ENCODE measurements at regions not wholly inside any gene's neighbourhood (a gene's known extent, or its start where the extent isn't known, plus 50 kb on each side); places are given as distances from the start of the nearest gene placed in this dataset.

DNA sequence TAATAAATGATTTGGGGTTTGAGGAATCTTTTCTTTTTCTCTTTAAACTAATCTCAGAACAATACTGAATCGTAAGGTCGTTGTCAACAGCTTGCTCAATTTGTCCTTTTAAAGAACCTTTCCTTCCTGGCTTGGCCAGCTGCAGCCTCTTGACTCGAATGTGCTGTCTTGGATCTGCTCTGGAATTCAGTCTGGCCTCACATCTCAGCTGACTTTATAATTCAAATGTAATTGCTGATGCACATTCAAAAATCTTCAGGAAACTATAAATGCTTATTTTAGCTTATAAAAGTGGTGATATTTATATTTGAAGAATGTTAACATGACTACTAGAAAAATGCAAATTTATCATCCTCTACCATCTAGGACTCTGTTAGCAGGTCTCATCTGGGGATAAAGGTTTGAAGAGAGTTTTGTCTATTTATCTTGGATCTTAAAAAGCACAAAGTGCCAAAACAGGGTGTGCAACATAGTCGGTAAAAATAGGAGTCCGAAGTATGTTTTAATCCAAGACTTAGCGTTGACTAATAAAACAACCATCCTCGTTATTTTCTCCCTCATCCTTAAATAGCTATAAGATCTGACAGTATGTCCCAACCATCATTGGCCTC is 1035.2 kb downstream of the MCTP2 start:
- Histone ChIP-seq H3K9ac (no peak overlapping the region), H3F3A (replicated peaks; ENCODE audit: insufficient read depth) (no peaks in the 10 kb centered on the region), H3K9me2 (no peaks in the 10 kb centered on the region), H3K36me3 (replicated peaks in 1 of 2; ENCODE audit: control insufficient read depth in 1 of 2, insufficient read depth in 2 of 2, low read length in 1 of 2) (no peaks in the 10 kb centered on the region), H3K79me2 (ENCODE audit: insufficient read depth) (no peaks in the 10 kb centered on the region), H4K20me1 (ENCODE audit: insufficient read depth) (no peaks in the 10 kb centered on the region), H3K4me3 (ENCODE audit: low read depth in 2 of 2, low read length in 1 of 2) (no peak overlapping the region), H3K4me1 (ENCODE audit: control insufficient read depth in 1 of 2, insufficient read depth in 2 of 2, low read depth in 1 of 2, low read length in 1 of 2) (no peaks in the 10 kb centered on the region; a peak in 1 of 4 replicates), H3K9me3 (no peaks in the 10 kb centered on the region), H3K27ac (ENCODE audit: low read depth in 2 of 2, low read length in 1 of 2) (no peak overlapping the region), H3K4me2 (no peak overlapping the region), H3K27me3 (ENCODE audit: insufficient read depth) (no peaks in the 10 kb centered on the region), H2AFZ (ENCODE audit: low read depth) (no peak overlapping the region)
- TF ChIP-seq EP300 (IDR thresholded peaks at IDR 0.05; ENCODE audit: borderline replicate concordance in 1 of 2, low read depth in 1 of 2, low read length in 1 of 2) (no peak), ELF1 (IDR thresholded peaks at IDR 0.05) (no peak), MXI1 (IDR thresholded peaks at IDR 0.05; ENCODE audit: low read depth, low read length) (no peak), FOXJ3 (CRISPR knock-in tag; IDR thresholded peaks at IDR 0.05) (no peak), CHD2 (IDR thresholded peaks at IDR 0.05; ENCODE audit: low read length, partially characterized antibody) (no peak), TAF1 (IDR thresholded peaks at IDR 0.05; ENCODE audit: borderline replicate concordance, low read depth, low read length) (no peak), MEF2A (IDR thresholded peaks at IDR 0.05; ENCODE audit: borderline replicate concordance, low read depth) (no peak), JUND (IDR thresholded peaks at IDR 0.05) (no peak), FOSL2 (IDR thresholded peaks at IDR 0.05; ENCODE audit: borderline replicate concordance, low read depth) (no peak), POLR2AphosphoS5 (IDR thresholded peaks at IDR 0.05; ENCODE audit: low read depth, low read length) (no peak), GATA2 (CRISPR knock-in tag; IDR thresholded peaks at IDR 0.05) (no peak), NRF1 (IDR thresholded peaks at IDR 0.05; ENCODE audit: low read depth, low read length) (no peak)
- TF ChIP-seq, protein P1, sequence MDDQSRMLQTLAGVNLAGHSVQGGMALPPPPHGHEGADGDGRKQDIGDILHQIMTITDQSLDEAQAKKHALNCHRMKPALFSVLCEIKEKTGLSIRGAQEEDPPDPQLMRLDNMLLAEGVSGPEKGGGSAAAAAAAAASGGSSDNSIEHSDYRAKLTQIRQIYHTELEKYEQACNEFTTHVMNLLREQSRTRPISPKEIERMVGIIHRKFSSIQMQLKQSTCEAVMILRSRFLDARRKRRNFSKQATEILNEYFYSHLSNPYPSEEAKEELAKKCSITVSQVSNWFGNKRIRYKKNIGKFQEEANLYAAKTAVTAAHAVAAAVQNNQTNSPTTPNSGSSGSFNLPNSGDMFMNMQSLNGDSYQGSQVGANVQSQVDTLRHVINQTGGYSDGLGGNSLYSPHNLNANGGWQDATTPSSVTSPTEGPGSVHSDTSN (IDR thresholded peaks at IDR 0.05) = no peak
- TF ChIP-seq, protein P2, sequence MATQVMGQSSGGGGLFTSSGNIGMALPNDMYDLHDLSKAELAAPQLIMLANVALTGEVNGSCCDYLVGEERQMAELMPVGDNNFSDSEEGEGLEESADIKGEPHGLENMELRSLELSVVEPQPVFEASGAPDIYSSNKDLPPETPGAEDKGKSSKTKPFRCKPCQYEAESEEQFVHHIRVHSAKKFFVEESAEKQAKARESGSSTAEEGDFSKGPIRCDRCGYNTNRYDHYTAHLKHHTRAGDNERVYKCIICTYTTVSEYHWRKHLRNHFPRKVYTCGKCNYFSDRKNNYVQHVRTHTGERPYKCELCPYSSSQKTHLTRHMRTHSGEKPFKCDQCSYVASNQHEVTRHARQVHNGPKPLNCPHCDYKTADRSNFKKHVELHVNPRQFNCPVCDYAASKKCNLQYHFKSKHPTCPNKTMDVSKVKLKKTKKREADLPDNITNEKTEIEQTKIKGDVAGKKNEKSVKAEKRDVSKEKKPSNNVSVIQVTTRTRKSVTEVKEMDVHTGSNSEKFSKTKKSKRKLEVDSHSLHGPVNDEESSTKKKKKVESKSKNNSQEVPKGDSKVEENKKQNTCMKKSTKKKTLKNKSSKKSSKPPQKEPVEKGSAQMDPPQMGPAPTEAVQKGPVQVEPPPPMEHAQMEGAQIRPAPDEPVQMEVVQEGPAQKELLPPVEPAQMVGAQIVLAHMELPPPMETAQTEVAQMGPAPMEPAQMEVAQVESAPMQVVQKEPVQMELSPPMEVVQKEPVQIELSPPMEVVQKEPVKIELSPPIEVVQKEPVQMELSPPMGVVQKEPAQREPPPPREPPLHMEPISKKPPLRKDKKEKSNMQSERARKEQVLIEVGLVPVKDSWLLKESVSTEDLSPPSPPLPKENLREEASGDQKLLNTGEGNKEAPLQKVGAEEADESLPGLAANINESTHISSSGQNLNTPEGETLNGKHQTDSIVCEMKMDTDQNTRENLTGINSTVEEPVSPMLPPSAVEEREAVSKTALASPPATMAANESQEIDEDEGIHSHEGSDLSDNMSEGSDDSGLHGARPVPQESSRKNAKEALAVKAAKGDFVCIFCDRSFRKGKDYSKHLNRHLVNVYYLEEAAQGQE (IDR thresholded peaks at IDR 0.05; ENCODE audit: low read depth, low read length) = no peak
- TF ChIP-seq, protein P3, sequence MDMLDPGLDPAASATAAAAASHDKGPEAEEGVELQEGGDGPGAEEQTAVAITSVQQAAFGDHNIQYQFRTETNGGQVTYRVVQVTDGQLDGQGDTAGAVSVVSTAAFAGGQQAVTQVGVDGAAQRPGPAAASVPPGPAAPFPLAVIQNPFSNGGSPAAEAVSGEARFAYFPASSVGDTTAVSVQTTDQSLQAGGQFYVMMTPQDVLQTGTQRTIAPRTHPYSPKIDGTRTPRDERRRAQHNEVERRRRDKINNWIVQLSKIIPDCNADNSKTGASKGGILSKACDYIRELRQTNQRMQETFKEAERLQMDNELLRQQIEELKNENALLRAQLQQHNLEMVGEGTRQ (IDR thresholded peaks at IDR 0.05; ENCODE audit: borderline replicate concordance, low read depth, low read length) = no peak
- 32% methylated on average over 7 of the region's 7 CpGs for WGBS (ENCODE audit: low lambda C conversion rate)
- POLR2A ChIA-PET = no interaction called here
- CTCF ChIA-PET = interaction anchor here (1.3 kb wide), 1 partner anchor 1968 kb away, joined by 4 read pairs; no protein-coding TSS in a partner anchor
- no peak for DNase-seq
